DMS53 treated with DMSO at 0.1 percent for 48 hours (cell line): ENCODE measurements at regions not wholly inside any gene's neighbourhood (a gene's known extent, or its start where the extent isn't known, plus 50 kb on each side); places are given as distances from the start of the nearest gene placed in this dataset.

Experiments used
- DNase-seq: peaks from one replicate; lab custom pipeline; 2025; ENCODE audit not compliant: unreplicated experiment; lab: John Stamatoyannopoulos, UW

- no peak for DNase-seq
Observed at GRCh38 chr22:47994601-47995263, 1232.3 kb downstream of the TBC1D22A start.

- no peak for DNase-seq
Observed at GRCh38 chr22:47994045-47994444, 1231.6 kb downstream of the TBC1D22A start.

DNA sequence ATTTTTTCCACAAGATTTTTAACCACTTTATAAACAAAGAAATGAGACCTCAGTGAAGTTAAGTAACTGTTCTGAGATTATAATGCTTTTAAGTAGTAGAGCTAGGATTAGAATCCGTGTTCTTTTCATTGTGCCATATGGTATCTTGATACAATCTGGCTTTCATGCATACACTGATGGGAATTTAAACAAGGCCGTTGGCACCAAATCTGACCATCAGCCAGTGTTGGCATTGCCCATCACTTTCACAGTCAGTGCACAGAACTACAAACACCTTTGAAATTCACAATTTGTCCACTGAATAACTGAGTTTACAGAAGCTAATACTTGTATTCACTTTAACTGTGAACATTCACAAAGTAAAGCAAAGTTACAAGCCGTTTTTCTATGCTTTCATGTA lies 1228.0 kb downstream of the TBC1D22A start:
- DNase-seq: no peak

GRCh38 chr22:47987885-47988515 lies 1225.5 kb downstream of the TBC1D22A start:
- no peak for DNase-seq

GRCh38 chr22:47976219-47976618 lies 1213.8 kb downstream of the TBC1D22A start:
- no peak for DNase-seq

DNA sequence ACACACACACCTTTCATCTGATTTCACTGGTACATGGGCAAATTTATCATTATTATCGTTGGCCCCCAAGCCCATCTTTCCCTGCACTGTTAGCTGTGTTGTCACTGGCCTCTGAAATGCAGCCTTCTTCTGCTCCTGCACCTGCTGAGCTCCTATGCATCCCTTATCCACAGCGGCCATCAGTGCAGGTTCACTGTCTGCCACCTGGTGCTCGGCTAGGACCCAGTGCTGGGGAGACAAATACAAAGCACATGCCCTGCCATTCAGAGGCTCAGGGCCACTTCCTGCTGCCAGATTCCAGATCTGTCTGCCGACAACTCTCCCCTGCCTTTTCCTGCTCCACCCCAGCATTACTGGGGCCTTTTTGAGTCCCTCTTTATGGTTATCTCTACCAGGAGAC lies 1205.4 kb downstream of the TBC1D22A start:
- no peak for DNase-seq

DNA sequence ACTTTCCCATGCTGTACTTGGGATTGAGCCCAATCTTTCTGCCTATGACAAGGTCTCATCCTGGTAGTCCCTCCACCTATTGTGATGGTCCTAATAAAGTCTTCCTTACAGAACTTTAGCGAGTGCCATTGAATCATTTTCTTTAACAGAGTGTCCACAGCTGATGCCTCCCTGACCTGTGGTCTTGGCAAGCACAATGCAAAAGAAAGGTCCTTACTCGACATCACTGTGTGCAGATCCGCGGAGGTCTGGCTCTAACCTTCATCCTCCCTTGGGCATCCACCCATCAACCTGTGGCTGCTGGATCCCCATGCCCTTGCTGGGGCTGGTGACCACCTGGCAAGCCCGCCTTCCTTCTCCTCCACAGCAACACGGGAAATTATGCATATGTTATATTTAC lies 1203.9 kb downstream of the TBC1D22A start:
- no peak for DNase-seq

DNA sequence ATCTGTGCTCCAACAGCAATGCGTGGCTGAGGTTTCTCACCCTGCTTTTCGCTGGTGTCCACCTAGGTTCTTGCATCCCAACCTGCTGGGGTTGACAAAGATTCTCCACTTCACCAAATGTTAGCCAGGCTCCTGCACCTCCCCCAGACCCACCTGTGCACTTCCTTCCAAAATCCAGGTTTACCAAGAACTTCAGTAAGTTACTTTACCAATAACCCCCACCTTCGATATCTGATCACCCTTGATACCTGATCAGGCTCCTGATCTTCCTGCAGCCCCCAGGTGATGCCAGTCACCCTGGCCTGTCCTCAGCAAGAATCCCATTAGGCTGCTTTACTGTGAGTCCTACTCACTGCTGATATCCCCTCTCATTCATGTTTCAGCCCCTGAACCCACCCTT lies 1203.4 kb downstream of the TBC1D22A start:
- no peak for DNase-seq

GRCh38 chr22:47965066-47965465 lies 1202.6 kb downstream of the TBC1D22A start:
- DNase-seq: no peak

GRCh38 chr22:47963660-47964059 lies 1201.2 kb downstream of the TBC1D22A start:
- DNase-seq: no peak

DNA sequence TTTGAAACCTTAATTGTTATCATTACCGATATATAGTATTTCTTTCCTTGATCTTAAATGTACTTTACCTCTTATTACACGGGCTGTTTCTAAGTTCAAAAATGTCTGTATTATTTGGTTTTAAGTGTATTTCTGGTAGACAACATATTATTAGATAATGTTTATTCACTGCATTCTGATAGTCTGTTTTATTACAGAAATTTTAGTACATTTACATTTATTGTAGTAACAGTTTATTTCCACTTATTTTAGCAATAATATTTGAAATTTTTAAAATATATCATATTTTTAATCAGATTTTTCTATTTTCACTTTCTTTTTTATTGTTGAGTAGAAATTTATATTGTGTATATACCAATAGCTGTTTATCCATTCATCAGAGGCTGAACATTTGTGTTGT lies 1195.2 kb downstream of the TBC1D22A start:
- no peak for DNase-seq

GRCh38 chr22:47954107-47954506 lies 1191.7 kb downstream of the TBC1D22A start:
- DNase-seq: no peak

GRCh38 chr22:47944941-47945340 lies 1182.5 kb downstream of the TBC1D22A start:
- DNase-seq: no peak

DNA sequence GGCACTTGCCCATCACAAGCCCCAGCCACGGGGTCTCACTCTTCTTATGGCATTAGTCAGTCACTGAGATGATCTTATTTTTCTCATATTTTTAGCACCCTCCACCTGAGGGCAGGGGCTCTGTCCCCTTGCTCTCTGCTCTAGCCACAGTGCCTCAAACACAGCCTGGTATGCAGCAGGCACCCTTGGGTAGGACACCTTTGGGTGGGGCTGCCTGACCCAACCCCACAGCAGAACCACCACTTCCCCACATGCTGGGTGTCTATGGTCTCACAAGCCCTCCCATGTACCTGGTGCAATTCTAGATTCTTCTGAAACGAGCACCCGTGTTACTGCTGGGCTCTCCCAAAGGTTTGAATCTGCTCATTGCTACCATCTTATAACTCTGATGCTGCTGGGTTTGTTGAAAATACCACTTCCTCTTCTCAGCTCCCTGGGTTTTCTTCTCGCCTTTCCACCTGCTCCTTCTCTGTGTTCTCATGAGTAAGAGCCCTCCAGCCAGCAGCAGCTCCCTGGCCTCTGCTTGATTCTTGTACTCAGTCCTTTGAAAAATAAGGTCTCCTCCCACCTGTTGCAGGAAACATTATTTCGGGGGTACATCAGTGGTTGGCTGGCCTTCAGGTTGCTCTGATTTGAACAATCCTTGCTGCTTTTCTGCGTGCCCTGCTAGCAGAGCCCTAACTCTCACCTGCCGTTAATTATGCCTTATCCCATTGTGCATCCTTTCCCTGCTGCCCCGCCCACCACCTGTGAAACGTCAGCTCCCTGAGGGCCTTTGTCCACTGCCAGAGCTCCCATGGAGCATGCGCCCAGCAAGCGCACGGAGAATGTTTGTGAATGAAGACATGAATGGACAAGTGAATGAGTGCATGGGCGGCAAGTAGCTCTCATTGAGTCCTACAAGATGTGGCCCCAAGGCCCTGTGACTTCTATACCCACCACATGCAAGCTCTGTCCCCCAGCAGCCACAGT lies 1181.6 kb downstream of the TBC1D22A start:
- DNase-seq: no peak

DNA sequence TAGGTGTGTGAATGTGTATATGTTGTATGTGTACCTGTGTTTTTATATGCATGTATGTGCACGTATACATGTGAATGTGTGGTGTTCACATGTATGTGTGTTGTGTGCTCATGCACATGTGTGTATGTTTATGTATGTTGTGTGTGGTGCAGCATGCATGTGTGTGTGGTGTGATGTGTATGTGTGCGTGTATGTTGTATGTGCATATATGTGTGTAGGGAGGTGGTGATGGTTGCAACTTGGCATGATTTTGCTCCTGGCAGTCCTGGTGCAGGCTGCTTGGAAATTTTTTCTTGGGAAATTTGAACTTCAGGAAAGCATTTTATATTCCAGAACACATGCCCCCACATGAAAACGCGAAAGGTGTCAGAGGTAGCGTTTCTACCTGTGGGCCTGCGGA lies 1177.8 kb downstream of the TBC1D22A start:
- DNase-seq: no peak

- no peak for DNase-seq
Observed at GRCh38 chr22:47933891-47934290, 1171.4 kb downstream of the TBC1D22A start.

DNA sequence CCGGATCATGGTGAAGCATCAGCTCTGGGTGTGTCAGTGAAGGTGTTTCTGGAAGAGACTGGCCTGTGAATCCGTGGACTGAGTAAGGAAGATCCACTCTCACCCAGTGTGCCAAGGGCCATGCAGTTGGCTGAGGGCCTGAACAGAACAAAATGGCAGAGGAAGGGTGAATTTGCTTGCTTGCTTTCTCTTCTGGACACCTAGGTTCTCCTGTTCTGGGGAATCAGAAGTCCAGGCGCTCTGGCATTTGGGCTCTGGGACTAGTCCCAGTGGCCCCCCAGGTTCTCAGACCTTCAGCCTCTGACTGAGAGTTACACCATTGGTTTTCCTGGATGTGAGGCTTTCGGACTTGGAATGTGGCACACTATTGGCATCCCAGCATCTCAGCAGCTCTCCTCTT lies 1170.8 kb downstream of the TBC1D22A start:
- no peak for DNase-seq

DNA sequence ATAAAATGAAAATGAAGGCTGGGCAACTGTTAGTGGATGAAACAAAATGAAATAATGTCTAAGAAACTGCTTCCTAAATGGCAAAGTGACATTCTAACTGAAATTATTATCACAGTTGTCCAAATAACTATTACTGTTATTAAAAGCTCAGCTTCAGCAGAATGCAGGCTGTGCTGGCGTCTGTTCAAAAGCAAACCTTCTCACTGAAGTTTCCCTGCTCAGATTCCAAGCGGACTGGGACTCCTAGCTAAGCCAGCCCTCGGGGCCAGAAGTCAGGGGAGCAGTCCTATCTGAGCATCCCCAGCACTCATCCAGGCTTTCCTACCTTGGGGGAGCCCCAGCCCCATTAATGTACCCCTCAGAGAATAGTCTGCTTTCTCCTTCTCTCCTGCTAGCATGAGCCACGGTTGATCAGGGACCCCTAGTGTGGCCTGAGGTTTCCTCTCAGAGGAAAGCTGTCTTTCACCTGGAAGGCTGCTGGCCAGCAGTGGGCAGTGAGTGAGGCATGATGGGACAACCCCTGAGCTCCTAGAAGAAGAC lies 1167.3 kb downstream of the TBC1D22A start:
- DNase-seq: no peak

- DNase-seq: no peak
Observed at GRCh38 chr22:47929073-47929472, 1166.6 kb downstream of the TBC1D22A start.

DNA sequence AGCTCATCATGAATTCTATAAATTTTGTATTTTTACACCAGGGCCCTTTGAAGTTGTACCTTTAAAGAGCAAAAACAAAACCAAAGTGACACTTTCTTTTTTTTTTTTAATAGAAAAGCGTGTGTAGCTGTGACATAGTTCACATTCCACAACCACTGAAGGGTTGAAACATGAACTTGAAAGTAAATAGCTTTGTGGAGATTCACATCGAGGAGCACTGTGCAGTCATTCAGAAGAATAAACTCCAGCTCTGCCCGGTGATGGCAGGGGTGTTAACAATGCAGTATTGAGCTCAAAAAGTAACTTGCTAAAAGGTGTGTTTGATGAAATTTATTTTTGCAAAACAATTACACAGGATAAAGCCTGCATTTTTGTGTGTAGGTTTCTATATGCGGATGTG lies 1166.2 kb downstream of the TBC1D22A start:
- no peak for DNase-seq

GRCh38 chr22:47927648-47928210 lies 1165.3 kb downstream of the TBC1D22A start:
- no peak for DNase-seq
